ENCODE measurements at regions not wholly inside any gene's neighbourhood (a gene's known extent, or its start where the extent isn't known, plus 50 kb on each side); places are given as distances from the start of the nearest gene placed in this dataset.

- Histone ChIP-seq H3K27ac (no peak overlapping the region), H3K4me3 (no peak overlapping the region), H3K4me1 (no peaks in the 10 kb centered on the region), H3K36me3 (no peaks in the 10 kb centered on the region), H3K9me3 (no peaks in the 10 kb centered on the region), H3K27me3 (no peaks in the 10 kb centered on the region)
- intact Hi-C loops (cut with DNase I; ENCODE audit: low total_unique reads): no loop called here
- no peak for DNase-seq
- TF ChIP-seq CTCF (IDR thresholded peaks at IDR 0.05): no peak
Measured at GRCh38 chr7:109158246-109158645, 588.6 kb downstream of the DNAJB9 start.

GRCh38 chr7:109176661-109177060, 607.0 kb downstream of the DNAJB9 start:
- intact Hi-C loops (cut with DNase I; ENCODE audit: low total_unique reads): no loop called here
- no peak overlapping the region for H3K4me3 ChIP-seq

GRCh38 chr7:109178342-109178741, 608.7 kb downstream of the DNAJB9 start:
- Histone ChIP-seq H3K4me3 (no peak overlapping the region), H3K27ac (no peak overlapping the region), H3K27me3 (no peaks in the 10 kb centered on the region), H3K36me3 (no peaks in the 10 kb centered on the region), H3K9me3 (peaks cover 0 to 5% (median 0%) of the 10 kb centered on the region in 3 donors), H3K4me1 (no peaks in the 10 kb centered on the region)
- TF ChIP-seq CTCF (IDR thresholded peaks at IDR 0.05): no peak
- intact Hi-C loops (cut with DNase I; ENCODE audit: low total_unique reads): no loop called here
- no peak for DNase-seq

More at GRCh38 chr7:109176661-109177060, 607.0 kb downstream of the DNAJB9 start:
- DNase-seq: no peak
- no peaks in the 10 kb centered on the region for H3K4me1 ChIP-seq
- no peak for TF ChIP-seq CTCF (IDR thresholded peaks at IDR 0.05)
- no peaks in the 10 kb centered on the region for H3K27me3 ChIP-seq
- H3K27ac ChIP-seq: no peak overlapping the region
- no peaks in the 10 kb centered on the region for H3K9me3 ChIP-seq
- no peaks in the 10 kb centered on the region for H3K36me3 ChIP-seq

GRCh38 chr7:109179601-109180000, 609.9 kb downstream of the DNAJB9 start:
- no peaks in the 10 kb centered on the region for H3K27me3 ChIP-seq
- no peak overlapping the region for H3K27ac ChIP-seq
- peaks cover 0 to 5% (median 0%) of the 10 kb centered on the region in 3 donors for H3K9me3 ChIP-seq
- H3K4me1 ChIP-seq: no peaks in the 10 kb centered on the region
- TF ChIP-seq CTCF (IDR thresholded peaks at IDR 0.05): no peak
- no peak for DNase-seq
- intact Hi-C loops (cut with DNase I; ENCODE audit: low total_unique reads): no loop called here
- H3K36me3 ChIP-seq: no peaks in the 10 kb centered on the region
- H3K4me3 ChIP-seq: no peak overlapping the region

- Histone ChIP-seq H3K4me3 (no peak overlapping the region), H3K4me1 (no peaks in the 10 kb centered on the region), H3K27ac (no peak overlapping the region), H3K9me3 (no peaks in the 10 kb centered on the region), H3K36me3 (no peaks in the 10 kb centered on the region), H3K27me3 (no peaks in the 10 kb centered on the region)
- intact Hi-C loops (cut with DNase I; ENCODE audit: low total_unique reads): no loop called here
- DNase-seq: no peak
- TF ChIP-seq CTCF (IDR thresholded peaks at IDR 0.05): no peak
Measured at GRCh38 chr7:109190766-109191398, 621.2 kb downstream of the DNAJB9 start.

- no peak overlapping the region for H3K27ac ChIP-seq
- TF ChIP-seq CTCF (IDR thresholded peaks at IDR 0.05): no peak
- no peaks in the 10 kb centered on the region for H3K27me3 ChIP-seq
- no peaks in the 10 kb centered on the region for H3K9me3 ChIP-seq
- H3K4me3 ChIP-seq: no peak overlapping the region
- no peaks in the 10 kb centered on the region for H3K36me3 ChIP-seq
- intact Hi-C loops (cut with DNase I; ENCODE audit: low total_unique reads): no loop called here
- no peaks in the 10 kb centered on the region for H3K4me1 ChIP-seq
- no peak for DNase-seq
Measured at GRCh38 chr7:109206196-109206595, 636.5 kb downstream of the DNAJB9 start.

Measured in tibial artery (tissue), 4 donors.